ENCODE measurements at regions not wholly inside any gene's neighbourhood (a gene's known extent, or its start where the extent isn't known, plus 50 kb on each side); places are given as distances from the start of the nearest gene placed in this dataset.

- TF ChIP-seq OSR1 (CRISPR knock-in tag; IDR thresholded peaks at IDR 0.05) (no peak), PPARA (CRISPR knock-in tag; IDR thresholded peaks at IDR 0.05; ENCODE audit: borderline replicate concordance) (no peak), ZFP30 (CRISPR knock-in tag; IDR thresholded peaks at IDR 0.05) (no peak), TCF4 (CRISPR knock-in tag; IDR thresholded peaks at IDR 0.05; ENCODE audit: borderline replicate concordance) (no peak), ARNTL (CRISPR knock-in tag; IDR thresholded peaks at IDR 0.05; ENCODE audit: borderline replicate concordance, low read depth) (no peak), ISL1 (CRISPR knock-in tag; IDR thresholded peaks at IDR 0.05) (no peak), ZFP3 (CRISPR knock-in tag; IDR thresholded peaks at IDR 0.05) (no peak), RARB (CRISPR knock-in tag; IDR thresholded peaks at IDR 0.05) (no peak), BACH2 (CRISPR knock-in tag; IDR thresholded peaks at IDR 0.05; ENCODE audit: borderline replicate concordance) (no peak)
- TF ChIP-seq, protein P1, sequence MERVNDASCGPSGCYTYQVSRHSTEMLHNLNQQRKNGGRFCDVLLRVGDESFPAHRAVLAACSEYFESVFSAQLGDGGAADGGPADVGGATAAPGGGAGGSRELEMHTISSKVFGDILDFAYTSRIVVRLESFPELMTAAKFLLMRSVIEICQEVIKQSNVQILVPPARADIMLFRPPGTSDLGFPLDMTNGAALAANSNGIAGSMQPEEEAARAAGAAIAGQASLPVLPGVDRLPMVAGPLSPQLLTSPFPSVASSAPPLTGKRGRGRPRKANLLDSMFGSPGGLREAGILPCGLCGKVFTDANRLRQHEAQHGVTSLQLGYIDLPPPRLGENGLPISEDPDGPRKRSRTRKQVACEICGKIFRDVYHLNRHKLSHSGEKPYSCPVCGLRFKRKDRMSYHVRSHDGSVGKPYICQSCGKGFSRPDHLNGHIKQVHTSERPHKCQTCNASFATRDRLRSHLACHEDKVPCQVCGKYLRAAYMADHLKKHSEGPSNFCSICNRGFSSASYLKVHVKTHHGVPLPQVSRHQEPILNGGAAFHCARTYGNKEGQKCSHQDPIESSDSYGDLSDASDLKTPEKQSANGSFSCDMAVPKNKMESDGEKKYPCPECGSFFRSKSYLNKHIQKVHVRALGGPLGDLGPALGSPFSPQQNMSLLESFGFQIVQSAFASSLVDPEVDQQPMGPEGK (CRISPR knock-in tag; IDR thresholded peaks at IDR 0.05; ENCODE audit: borderline replicate concordance), result no peak
- TF ChIP-seq, protein P2, sequence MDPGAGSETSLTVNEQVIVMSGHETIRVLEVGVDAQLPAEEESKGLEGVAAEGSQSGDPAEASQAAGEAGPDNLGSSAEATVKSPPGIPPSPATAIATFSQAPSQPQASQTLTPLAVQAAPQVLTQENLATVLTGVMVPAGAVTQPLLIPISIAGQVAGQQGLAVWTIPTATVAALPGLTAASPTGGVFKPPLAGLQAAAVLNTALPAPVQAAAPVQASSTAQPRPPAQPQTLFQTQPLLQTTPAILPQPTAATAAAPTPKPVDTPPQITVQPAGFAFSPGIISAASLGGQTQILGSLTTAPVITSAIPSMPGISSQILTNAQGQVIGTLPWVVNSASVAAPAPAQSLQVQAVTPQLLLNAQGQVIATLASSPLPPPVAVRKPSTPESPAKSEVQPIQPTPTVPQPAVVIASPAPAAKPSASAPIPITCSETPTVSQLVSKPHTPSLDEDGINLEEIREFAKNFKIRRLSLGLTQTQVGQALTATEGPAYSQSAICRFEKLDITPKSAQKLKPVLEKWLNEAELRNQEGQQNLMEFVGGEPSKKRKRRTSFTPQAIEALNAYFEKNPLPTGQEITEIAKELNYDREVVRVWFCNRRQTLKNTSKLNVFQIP (CRISPR knock-in tag; IDR thresholded peaks at IDR 0.05; ENCODE audit: borderline replicate concordance, low read depth), result no peak
- TF ChIP-seq, protein P3, sequence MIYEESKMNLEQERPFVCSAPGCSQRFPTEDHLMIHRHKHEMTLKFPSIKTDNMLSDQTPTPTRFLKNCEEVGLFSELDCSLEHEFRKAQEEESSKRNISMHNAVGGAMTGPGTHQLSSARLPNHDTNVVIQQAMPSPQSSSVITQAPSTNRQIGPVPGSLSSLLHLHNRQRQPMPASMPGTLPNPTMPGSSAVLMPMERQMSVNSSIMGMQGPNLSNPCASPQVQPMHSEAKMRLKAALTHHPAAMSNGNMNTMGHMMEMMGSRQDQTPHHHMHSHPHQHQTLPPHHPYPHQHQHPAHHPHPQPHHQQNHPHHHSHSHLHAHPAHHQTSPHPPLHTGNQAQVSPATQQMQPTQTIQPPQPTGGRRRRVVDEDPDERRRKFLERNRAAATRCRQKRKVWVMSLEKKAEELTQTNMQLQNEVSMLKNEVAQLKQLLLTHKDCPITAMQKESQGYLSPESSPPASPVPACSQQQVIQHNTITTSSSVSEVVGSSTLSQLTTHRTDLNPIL (CRISPR knock-in tag; IDR thresholded peaks at IDR 0.05; ENCODE audit: low read depth), result no peak
Observed at GRCh38 chr20:48015141-48015910, 230.0 kb upstream of the SULF2 start.

All from SK-N-SH treated with all-trans-retinoic acid at 6 μM for 48 hours (cell line).